ENCODE measurements at regions not wholly inside any gene's neighbourhood (a gene's known extent, or its start where the extent isn't known, plus 50 kb on each side); places are given as distances from the start of the nearest gene placed in this dataset.

- TF ChIP-seq CTCF (conservative IDR thresholded peaks at IDR 0.05; ENCODE audit: low read length), result no peak
- TF ChIP-seq EZH2phosphoT487 (IDR thresholded peaks at IDR 0.05; ENCODE audit: borderline replicate concordance), result no peak
Observed at GRCh38 chr3:171543759-171544300, 83.6 kb upstream of the TNIK start.

Measured in Loucy (cell line).